CD4-positive, CD25-positive, alpha-beta regulatory T cell (primary cell): ENCODE measurements at regions not wholly inside any gene's neighbourhood (a gene's known extent, or its start where the extent isn't known, plus 50 kb on each side); places are given as distances from the start of the nearest gene placed in this dataset.

Experiments
- ATAC-seq, 2 donors: fragments of 150-1000 bp; cut with Tn5 transposase; one replicate each; pipeline ENCODE4 v1.10.0; 2021; ENCODE audit warnings: low read depth in 2 of 2, moderate number of reproducible peaks in 2 of 2, moderate library complexity in 1 of 2
- DNase-seq, 3 donors: peaks; one replicate each; pipeline versions ENCODE4 v3.0.0 to v3.0.0-alpha.2; 2012 to 2022; ENCODE audit warnings: mixed read lengths in 1 of 3
- H3K27ac ChIP-seq: one replicate; pipeline ENCODE4 v1.7.0; 2013; ENCODE audit warnings: mild to moderate bottlenecking, low read length; ENCODE audit not compliant: insufficient read depth, poor library complexity, severe bottlenecking
- H3K27me3 ChIP-seq: one replicate; pipeline ENCODE4 v1.7.0; 2013; ENCODE audit warnings: low read length; ENCODE audit not compliant: control insufficient read depth, insufficient read depth
- H3K36me3 ChIP-seq: one replicate; pipeline ENCODE4 v1.7.0; 2013; ENCODE audit warnings: mild to moderate bottlenecking, low read length, moderate library complexity; ENCODE audit not compliant: control insufficient read depth, insufficient read depth
- H3K4me1 ChIP-seq: 2 replicates; pipeline ENCODE4 v1.7.0; 2013; ENCODE audit warnings: mild to moderate bottlenecking, low read length; ENCODE audit not compliant: insufficient read depth, control insufficient read depth, poor library complexity, severe bottlenecking
- H3K4me3 ChIP-seq: one replicate; pipeline ENCODE4 v1.7.0; 2013; ENCODE audit warnings: low read depth, mild to moderate bottlenecking, low read length, moderate library complexity
- H3K9me3 ChIP-seq, 2 experiments: 1 replicate in 1 of 2; 2 replicates in 1 of 2; pipeline ENCODE4 v1.7.0; 2013; ENCODE audit warnings: low read length in 2 of 2, mild to moderate bottlenecking in 1 of 2, moderate library complexity in 1 of 2; ENCODE audit not compliant: control insufficient read depth in 2 of 2
- H3K27ac Mint-ChIP-seq, 3 donors: one replicate each; pipeline ENCODE4 v1.8.0; 2020 to 2022; ENCODE audit warnings: mild to moderate bottlenecking in 3 of 3, mixed read lengths in 3 of 3, moderate library complexity in 2 of 3
- H3K27me3 Mint-ChIP-seq: one replicate; pipeline ENCODE4 v1.8.0; 2022; ENCODE audit warnings: mild to moderate bottlenecking, mixed read lengths
- H3K36me3 Mint-ChIP-seq: one replicate; pipeline ENCODE4 v1.8.0; 2020; ENCODE audit warnings: mixed read lengths
- H3K4me1 Mint-ChIP-seq, 4 donors: one replicate each; pipeline ENCODE4 v1.8.0; 2020 to 2022; ENCODE audit warnings: mixed read lengths in 4 of 4, mild to moderate bottlenecking in 1 of 4
- H3K4me3 Mint-ChIP-seq, 4 donors: one replicate each; pipeline ENCODE4 v1.8.0; 2020 to 2022; ENCODE audit warnings: mild to moderate bottlenecking in 4 of 4, mixed read lengths in 4 of 4, moderate library complexity in 3 of 4
- H3K9me3 Mint-ChIP-seq, 7 donors: one replicate each; pipeline ENCODE4 v1.8.0; 2020 to 2022; ENCODE audit warnings: mixed read lengths in 7 of 7, mild to moderate bottlenecking in 3 of 7, moderate library complexity in 2 of 7

GRCh38 chr2:16165518-16166326 is 225.4 kb downstream of the MYCN start:
- Histone ChIP-seq H3K36me3 (no peaks in the 10 kb centered on the region), H3K27me3 (no peaks in the 10 kb centered on the region), H3K27ac (no peak overlapping the region), H3K4me1 (no peaks in the 10 kb centered on the region), H3K4me3 (no peak overlapping the region), H3K9me3 (no peaks in the 10 kb centered on the region)
- ATAC-seq (no peak), DNase-seq (no peak)
- H3K9me3 Mint-ChIP-seq, result peaks cover 0 to 2% (median 0%) of the 10 kb centered on the region in 7 donors
- H3K4me1 Mint-ChIP-seq, result peaks cover 0 to 4% (median 2%) of the 10 kb centered on the region in 4 donors
- H3K36me3 Mint-ChIP-seq, result no peaks in the 10 kb centered on the region
- H3K27me3 Mint-ChIP-seq, result no peaks in the 10 kb centered on the region
- H3K27ac Mint-ChIP-seq, result no peak overlapping the region
- no peak overlapping the region for H3K4me3 Mint-ChIP-seq

- H3K4me3 ChIP-seq, result no peak overlapping the region
- Mint-ChIP-seq H3K27me3 (no peaks in the 10 kb centered on the region), H3K36me3 (no peaks in the 10 kb centered on the region), H3K27ac (no peak overlapping the region), H3K4me1 (peaks cover 0 to 1% (median 0%) of the 10 kb centered on the region in 4 donors), H3K9me3 (peaks cover 0 to 2% (median 0%) of the 10 kb centered on the region in 7 donors), H3K4me3 (no peak overlapping the region)
- no peak for ATAC-seq
- no peaks in the 10 kb centered on the region for H3K4me1 ChIP-seq
- H3K9me3 ChIP-seq, result no peaks in the 10 kb centered on the region
- DNase-seq, result no peak
- H3K27me3 ChIP-seq, result no peaks in the 10 kb centered on the region
- no peak overlapping the region for H3K27ac ChIP-seq
- no peaks in the 10 kb centered on the region for H3K36me3 ChIP-seq
These were observed 222.2 kb downstream of the MYCN start for GRCh38 chr2:16162491-16163040.

DNA sequence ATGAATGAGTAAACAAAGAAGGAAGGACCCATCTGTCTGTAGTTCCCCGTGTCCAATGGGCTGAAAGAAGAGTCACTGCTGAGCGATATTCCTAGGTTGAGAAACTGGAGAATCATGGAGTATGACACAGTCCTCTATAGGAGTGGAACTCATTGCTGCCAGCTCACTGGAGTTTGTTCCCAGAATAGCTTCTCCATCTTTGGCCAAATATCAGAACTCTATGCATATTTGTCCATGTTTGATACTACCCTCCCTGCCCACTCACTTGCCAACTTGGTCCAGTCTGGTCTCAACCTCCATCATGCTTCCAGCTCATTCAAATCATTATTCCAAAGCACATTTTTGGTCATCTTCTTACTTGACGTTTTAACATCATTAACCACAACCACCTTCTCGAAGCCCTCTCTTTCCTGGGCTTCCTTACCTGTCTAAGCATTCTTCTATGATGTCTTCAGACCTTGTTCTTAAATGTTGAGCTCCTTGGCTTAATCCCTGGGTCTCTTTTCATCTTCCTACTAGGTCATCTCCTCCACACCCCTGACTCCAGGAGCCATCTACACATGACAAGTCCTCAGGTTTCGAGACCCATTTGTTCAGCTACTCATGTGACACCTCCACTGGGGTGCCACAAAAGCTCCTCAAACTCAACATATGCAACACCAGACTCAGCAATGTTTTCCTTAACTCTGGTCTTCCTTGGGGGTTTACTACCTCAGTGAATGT is 221.6 kb downstream of the MYCN start:
- Histone ChIP-seq H3K9me3 (no peaks in the 10 kb centered on the region), H3K4me1 (no peaks in the 10 kb centered on the region), H3K36me3 (no peaks in the 10 kb centered on the region), H3K27ac (no peak overlapping the region), H3K4me3 (no peak overlapping the region), H3K27me3 (no peaks in the 10 kb centered on the region)
- Mint-ChIP-seq H3K27ac (no peak overlapping the region), H3K27me3 (no peaks in the 10 kb centered on the region), H3K9me3 (peaks cover 0 to 2% (median 0%) of the 10 kb centered on the region in 7 donors), H3K4me1 (no peaks in the 10 kb centered on the region), H3K36me3 (no peaks in the 10 kb centered on the region), H3K4me3 (no peak overlapping the region)
- ATAC-seq (no peak), DNase-seq (no peak)

DNA sequence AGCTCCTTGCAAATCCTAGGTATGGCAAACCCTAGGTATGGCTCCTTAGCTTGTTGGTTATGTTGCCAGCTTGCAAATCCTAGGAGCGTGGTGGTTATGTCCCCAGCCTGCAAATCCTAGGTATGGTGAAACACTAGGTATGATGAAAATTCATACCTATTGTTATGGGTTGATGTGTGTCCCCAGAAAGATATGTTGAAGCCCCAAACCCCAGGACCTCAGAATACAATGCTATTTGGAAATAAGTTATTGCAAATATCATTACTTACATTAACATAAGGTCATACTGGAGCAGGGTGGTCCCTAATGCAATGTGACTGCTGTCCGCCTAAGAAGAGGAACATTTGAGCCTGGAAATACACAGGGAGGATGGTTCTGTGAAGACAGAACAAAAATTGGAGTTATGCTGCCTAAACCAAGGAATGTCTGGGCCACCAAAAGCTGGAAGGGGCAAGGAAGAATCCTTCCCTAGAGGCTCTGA is 220.8 kb downstream of the MYCN start:
- no peaks in the 10 kb centered on the region for H3K4me1 ChIP-seq
- H3K9me3 ChIP-seq, result no peaks in the 10 kb centered on the region
- Mint-ChIP-seq H3K36me3 (no peaks in the 10 kb centered on the region), H3K27me3 (no peaks in the 10 kb centered on the region), H3K27ac (no peak overlapping the region), H3K4me1 (no peaks in the 10 kb centered on the region), H3K9me3 (peaks cover 0 to 2% (median 0%) of the 10 kb centered on the region in 7 donors), H3K4me3 (no peak overlapping the region)
- no peak overlapping the region for H3K4me3 ChIP-seq
- H3K27me3 ChIP-seq, result no peaks in the 10 kb centered on the region
- H3K36me3 ChIP-seq, result no peaks in the 10 kb centered on the region
- ATAC-seq, result no peak
- H3K27ac ChIP-seq, result no peak overlapping the region
- no peak for DNase-seq

DNA sequence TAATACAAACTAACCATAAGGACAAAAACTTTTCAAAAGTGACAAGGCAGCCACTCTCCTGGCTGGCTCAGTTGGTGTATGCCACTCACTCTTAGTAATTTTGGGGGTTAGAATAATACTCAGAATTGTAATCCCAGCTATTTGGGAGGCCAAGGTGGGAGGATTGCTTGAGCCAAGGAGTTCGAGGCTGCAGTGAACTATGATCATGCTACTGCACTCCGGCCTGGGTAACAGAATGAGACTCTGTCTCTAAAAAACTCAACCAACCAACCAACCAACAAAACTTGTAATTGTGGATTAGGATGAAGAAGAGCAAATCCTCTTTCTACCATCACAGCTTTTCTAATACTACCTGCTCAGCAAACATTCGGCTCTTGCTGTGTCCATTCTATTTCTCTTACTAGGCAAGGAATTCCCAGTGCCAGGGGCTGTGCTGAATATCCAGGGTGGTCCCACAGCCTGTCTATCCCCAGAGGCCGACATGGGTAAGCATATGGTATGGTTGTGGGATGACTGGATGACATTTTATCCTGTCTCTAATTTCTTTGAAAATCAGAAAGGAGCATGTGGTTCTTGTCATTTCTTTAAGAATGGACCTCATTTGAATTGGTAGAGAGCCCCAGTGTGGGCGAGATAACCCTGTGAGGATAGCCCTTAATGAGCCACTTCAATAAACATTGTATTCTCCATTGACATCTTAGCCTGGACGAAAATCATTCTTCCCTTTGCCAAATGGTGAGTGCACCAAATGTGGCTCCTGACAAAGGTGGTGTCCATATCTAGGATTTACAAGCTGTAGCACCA is 220.1 kb downstream of the MYCN start:
- Histone ChIP-seq H3K27me3 (no peaks in the 10 kb centered on the region), H3K36me3 (no peaks in the 10 kb centered on the region), H3K9me3 (no peaks in the 10 kb centered on the region), H3K27ac (no peak overlapping the region), H3K4me1 (no peaks in the 10 kb centered on the region), H3K4me3 (no peak overlapping the region)
- no peaks in the 10 kb centered on the region for H3K36me3 Mint-ChIP-seq
- DNase-seq (no peak), ATAC-seq (no peak)
- no peaks in the 10 kb centered on the region for H3K4me1 Mint-ChIP-seq
- no peaks in the 10 kb centered on the region for H3K27me3 Mint-ChIP-seq
- H3K4me3 Mint-ChIP-seq, result no peak overlapping the region
- H3K27ac Mint-ChIP-seq, result no peak overlapping the region
- peaks cover 0 to 2% (median 0%) of the 10 kb centered on the region in 7 donors for H3K9me3 Mint-ChIP-seq

DNA sequence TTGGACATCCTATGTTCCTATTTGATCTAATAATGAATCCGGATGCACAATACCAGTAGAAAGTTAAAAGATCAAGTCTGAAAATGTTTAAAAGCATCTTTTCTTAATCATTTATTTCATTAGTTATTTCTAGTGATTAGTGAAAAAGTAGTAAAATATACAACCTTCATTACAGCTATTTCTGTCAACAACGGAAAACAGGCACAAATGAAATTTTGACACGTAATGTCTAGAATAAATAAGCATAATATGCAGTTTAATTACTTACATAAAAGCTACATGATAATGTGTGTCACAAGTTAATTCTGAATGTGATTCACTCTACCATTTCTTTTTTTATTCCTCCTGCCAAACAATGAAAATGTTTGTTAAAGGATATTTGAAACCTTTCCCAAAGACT is 216.1 kb downstream of the MYCN start:
- ATAC-seq (no peak), DNase-seq (no peak)
- H3K4me1 Mint-ChIP-seq, result no peaks in the 10 kb centered on the region
- no peaks in the 10 kb centered on the region for H3K27me3 ChIP-seq
- no peaks in the 10 kb centered on the region for H3K36me3 ChIP-seq
- no peak overlapping the region for H3K27ac ChIP-seq
- no peaks in the 10 kb centered on the region for H3K9me3 Mint-ChIP-seq
- H3K27ac Mint-ChIP-seq, result no peak overlapping the region
- H3K27me3 Mint-ChIP-seq, result no peaks in the 10 kb centered on the region
- H3K4me3 ChIP-seq, result no peak overlapping the region
- H3K36me3 Mint-ChIP-seq, result no peaks in the 10 kb centered on the region
- H3K4me3 Mint-ChIP-seq, result no peak overlapping the region
- no peaks in the 10 kb centered on the region for H3K4me1 ChIP-seq
- no peaks in the 10 kb centered on the region for H3K9me3 ChIP-seq

DNA sequence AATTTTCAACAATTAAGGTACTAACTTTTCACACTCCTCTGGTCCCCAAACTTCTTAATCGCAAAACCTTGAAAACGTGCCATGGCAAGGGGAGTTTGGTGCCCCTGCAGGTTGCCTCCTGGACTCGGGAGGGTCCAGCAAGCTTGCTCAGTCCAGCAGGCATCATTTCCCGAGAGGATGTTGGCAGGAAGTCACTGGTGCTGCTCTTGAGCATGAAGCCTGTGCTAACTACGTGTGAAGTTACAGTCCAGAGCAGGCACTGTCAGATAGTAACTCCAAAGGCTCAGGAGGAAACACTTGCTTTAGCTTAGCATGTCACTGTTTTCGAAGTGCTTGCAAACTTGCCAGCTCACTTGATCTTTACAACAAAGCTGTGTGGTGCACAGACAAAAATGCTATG is 215.4 kb downstream of the MYCN start:
- Histone ChIP-seq H3K4me3 (no peak overlapping the region), H3K9me3 (no peaks in the 10 kb centered on the region), H3K4me1 (no peaks in the 10 kb centered on the region), H3K27me3 (no peaks in the 10 kb centered on the region), H3K27ac (no peak overlapping the region), H3K36me3 (no peaks in the 10 kb centered on the region)
- no peaks in the 10 kb centered on the region for H3K27me3 Mint-ChIP-seq
- ATAC-seq (no peak), DNase-seq (no peak)
- no peak overlapping the region for H3K4me3 Mint-ChIP-seq
- H3K36me3 Mint-ChIP-seq, result no peaks in the 10 kb centered on the region
- no peak overlapping the region for H3K27ac Mint-ChIP-seq
- no peaks in the 10 kb centered on the region for H3K9me3 Mint-ChIP-seq
- no peaks in the 10 kb centered on the region for H3K4me1 Mint-ChIP-seq
